GM12878 (cell line): ENCODE measurements at regions not wholly inside any gene's neighbourhood (a gene's known extent, or its start where the extent isn't known, plus 50 kb on each side); places are given as distances from the start of the nearest gene placed in this dataset.

Experiments used
- ATAC-seq: fragments of 200-7000 bp; cut with Tn5 transposase; 3 replicates; pipeline ENCODE4 v1.9.1; 2020; ENCODE audit warnings: mild to moderate bottlenecking, moderate library complexity
- BruUV-seq: library from RNA; stranded (reverse); fragments of 400-500 nt; replicated peaks from 2 replicates; lab custom pipeline; 2021; lab: Mats Ljungman, UMichigan
- CTCF ChIA-PET: fragments of 300-600 bp; sonication (Branson Sonifier 250); formaldehyde crosslinking; extraction: SDS; loops from one replicate; lab custom pipeline; 2021; ENCODE audit warnings: inconsistent platforms; lab: Yijun Ruan, JAX
- POLR2A ChIA-PET: fragments of 350-600 bp; formaldehyde crosslinking; extraction: SDS; loops from one replicate; lab custom pipeline; 2021; ENCODE audit warnings: inconsistent platforms; lab: Charles Lee
- RAD21 ChIA-PET: fragments of 300-600 bp; sonication (Branson Sonifier 250); formaldehyde crosslinking; loops from one replicate; lab custom pipeline; 2023; ENCODE audit warnings: antibody characterized with exemption; ENCODE audit not compliant: unreplicated experiment; lab: Charles Lee
- SMC1A ChIA-PET: fragments of 300-600 bp; sonication (Branson Sonifier 250); formaldehyde crosslinking; loops from one replicate; lab custom pipeline; 2023; ENCODE audit not compliant: unreplicated experiment, uncharacterized antibody; lab: Charles Lee
- DNase-seq: peaks from one replicate; pipeline ENCODE4 v3.0.0-alpha.2; 2011; ENCODE audit warnings: low read depth, low spot score
- FAIRE-seq: peaks from 3 replicates; lab custom pipeline; 2011; peaks lifted over from hg19 to GRCh38; lab: Jason Lieb, UNC
- H2AFZ ChIP-seq: 2 replicates; pipeline ENCODE4 v1.6.0; 2011; ENCODE audit warnings: low read depth, low read length, control low read depth; ENCODE audit not compliant: control insufficient read depth
- H3K27ac ChIP-seq: 2 replicates; pipeline ENCODE4 v1.5.1; 2011; ENCODE audit warnings: control low read depth; ENCODE audit not compliant: control insufficient read depth, insufficient read depth
- H3K27me3 ChIP-seq, 2 experiments: replicated peaks in 1 of 2; 2 replicates each; pipeline versions ENCODE4 v1.6.0 to v1.6.1; 2011; ENCODE audit warnings: low read length in 1 of 2; ENCODE audit not compliant: control insufficient read depth in 2 of 2, insufficient read depth in 2 of 2
- H3K36me3 ChIP-seq, 2 experiments: 2 replicates each; pipeline ENCODE4 v1.5.1; 2011; ENCODE audit warnings: low read length in 1 of 2; ENCODE audit not compliant: control insufficient read depth in 2 of 2, insufficient read depth in 2 of 2
- H3K4me1 ChIP-seq: 2 replicates; pipeline ENCODE4 v1.6.1; 2011; ENCODE audit warnings: mild to moderate bottlenecking, low read length, moderate library complexity, mixed read lengths; ENCODE audit not compliant: control insufficient read depth, insufficient read depth
- H3K4me2 ChIP-seq: 2 replicates; pipeline ENCODE4 v1.6.0; 2011; ENCODE audit warnings: control low read depth; ENCODE audit not compliant: control insufficient read depth, insufficient read depth
- H3K4me3 ChIP-seq: fragments of 200-600 bp; sonication (generic); 2 replicates; pipeline ENCODE4 v1.5.1; 2016
- H3K79me2 ChIP-seq: 2 replicates; pipeline ENCODE4 v1.6.0; 2011; ENCODE audit warnings: low read length; ENCODE audit not compliant: control insufficient read depth, insufficient read depth
- H3K9ac ChIP-seq: 2 replicates; pipeline ENCODE4 v1.8.0; 2011; ENCODE audit warnings: low read length, control low read depth, mixed read lengths; ENCODE audit not compliant: control insufficient read depth, insufficient read depth
- H3K9me3 ChIP-seq: replicated peaks from 3 replicates; pipeline ENCODE4 v1.5.1; 2011; ENCODE audit warnings: mild to moderate bottlenecking, low read length; ENCODE audit not compliant: control insufficient read depth, insufficient read depth
- H4K20me1 ChIP-seq: 2 replicates; pipeline ENCODE4 v1.6.0; 2011; ENCODE audit not compliant: control insufficient read depth, insufficient read depth
- ASH2L ChIP-seq: fragments of 300-600, 200-600 bp; sonication (generic); IDR thresholded peaks from 2 replicates; pipeline ENCODE4 v1.6.1; 2017; ENCODE audit warnings: low read depth, mild to moderate bottlenecking, borderline replicate concordance
- BCLAF1 ChIP-seq: fragments of 450-650 bp; IDR thresholded peaks from 2 replicates; pipeline ENCODE4 v1.6.1; 2017; ENCODE audit warnings: antibody characterized with exemption, mild to moderate bottlenecking, moderate library complexity
- ELK1 ChIP-seq: IDR thresholded peaks from 2 replicates; pipeline ENCODE4 v1.6.1; 2012; ENCODE audit warnings: low read depth, low read length, improper control_type of control experiment
- ZNF687 ChIP-seq: fragments of 450-650 bp; IDR thresholded peaks from 2 replicates; pipeline ENCODE4 v1.6.1; 2017; ENCODE audit warnings: mild to moderate bottlenecking, moderate library complexity
- WGBS: methylation state at CpG from one replicate; pipeline ENCODE4 v1.1.6; 2016; ENCODE audit warnings: low lambda C conversion rate; ENCODE audit not compliant: insufficient replicate concordance, insufficient coverage; ENCODE audit errors: missing lambda C conversion rate; 5-methylcytosine and 5-hydroxymethylcytosine counted together
- in situ Hi-C: fragments of 300-500 bp; cut with MboI; formaldehyde crosslinking; loops from 9 replicates; pipeline ENCODE4 v1.14.3; 2018; ENCODE audit warnings: mixed read lengths
- intact Hi-C: fragments of 100-400 bp; cut with micrococcal nuclease; formaldehyde crosslinking; loops from one replicate; pipeline ENCODE4 v1.14.2; 2022; ENCODE audit not compliant: unreplicated experiment

GRCh38 chr14:34232790-34233189 is 229.2 kb downstream of the SPTSSA start (continued):
- TF ChIP-seq ELK1 = no peak

GRCh38 chr14:34231626-34232025 is 230.4 kb downstream of the SPTSSA start:
- Histone ChIP-seq H3K4me3 (no peak overlapping the region), H3K4me2 (no peak overlapping the region), H3K36me3 (no peaks in the 10 kb centered on the region), H4K20me1 (no peaks in the 10 kb centered on the region), H3K27me3 (no peaks in the 10 kb centered on the region; a peak in 1 of 4 replicates), H3K27ac (no peak overlapping the region), H3K79me2 (no peaks in the 10 kb centered on the region), H3K9me3 (no peaks in the 10 kb centered on the region), H2AFZ (no peak overlapping the region), H3K9ac (no peak overlapping the region), H3K4me1 (no peaks in the 10 kb centered on the region)
- FAIRE-seq = no peak
- no peak for ATAC-seq
- TF ChIP-seq ASH2L (no peak), BCLAF1 (no peak), ZNF687 (no peak)
- POLR2A ChIA-PET = no interaction called here
- RAD21 ChIA-PET = interaction anchor here (4.1 kb wide), 1 partner anchor 133 kb away, joined by 62 read pairs; no protein-coding TSS in a partner anchor
- in situ Hi-C loops (no loop called here), intact Hi-C loops (no loop called here)
- 50% methylated on average over 5 of the region's 5 CpGs for WGBS
- no TSS peak for BruUV-seq
- CTCF ChIA-PET = interaction anchor here (1.6 kb wide), 1 partner anchor 92 kb away, joined by 3 read pairs; no protein-coding TSS in a partner anchor
- DNase-seq = no peak
- SMC1A ChIA-PET = interaction anchor here (0.7 to 4.0 kb wide), 2 partner anchors 45 to 390 kb away, joined by 3 to 52 read pairs; no protein-coding TSS in a partner anchor
